DMS153 (cell line): ENCODE measurements at regions not wholly inside any gene's neighbourhood (a gene's known extent, or its start where the extent isn't known, plus 50 kb on each side); places are given as distances from the start of the nearest gene placed in this dataset.
"Not testable (repeated sequence)": the region's sequence is repeated elsewhere in the genome, so short reads cannot be mapped to it uniquely, and the experiment has no call there.

Source experiments
- DNase-seq: peaks from one replicate; lab custom pipeline; 2025; lab: John Stamatoyannopoulos, UW

- no peak for DNase-seq
Observed at GRCh38 chr2:242004223-242004901, 134.8 kb downstream of the RTP5 start.

- no peak for DNase-seq
Observed at GRCh38 chr2:242004902-242005230, 135.3 kb downstream of the RTP5 start.

- DNase-seq, result not testable (repeated sequence)
Observed at GRCh38 chr2:242006091-242006634, 136.6 kb downstream of the RTP5 start.

GRCh38 chr2:242008908-242009307 lies 139.4 kb downstream of the RTP5 start:
- DNase-seq, result not testable (repeated sequence)

DNA sequence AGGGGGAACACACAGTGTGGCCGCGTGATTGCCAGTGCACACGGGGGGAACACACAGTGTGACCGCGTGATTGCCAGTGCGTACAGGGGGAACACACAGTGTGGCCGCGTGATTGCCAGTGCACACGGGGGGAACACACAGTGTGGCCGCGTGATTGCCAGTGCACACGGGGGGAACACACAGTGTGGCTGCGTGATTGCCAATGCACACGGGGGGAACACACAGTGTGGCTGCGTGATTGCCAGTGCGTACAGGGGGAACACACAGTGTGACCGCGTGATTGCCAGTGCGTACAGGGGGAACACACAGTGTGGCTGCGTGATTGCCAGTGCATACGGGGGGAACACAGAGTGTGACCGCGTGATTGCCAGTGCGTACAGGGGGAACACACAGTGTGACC lies 140.3 kb downstream of the RTP5 start:
- DNase-seq, result not testable (repeated sequence)

- not testable (repeated sequence) for DNase-seq
Observed at GRCh38 chr2:242010252-242011166, 141.0 kb downstream of the RTP5 start.

DNA sequence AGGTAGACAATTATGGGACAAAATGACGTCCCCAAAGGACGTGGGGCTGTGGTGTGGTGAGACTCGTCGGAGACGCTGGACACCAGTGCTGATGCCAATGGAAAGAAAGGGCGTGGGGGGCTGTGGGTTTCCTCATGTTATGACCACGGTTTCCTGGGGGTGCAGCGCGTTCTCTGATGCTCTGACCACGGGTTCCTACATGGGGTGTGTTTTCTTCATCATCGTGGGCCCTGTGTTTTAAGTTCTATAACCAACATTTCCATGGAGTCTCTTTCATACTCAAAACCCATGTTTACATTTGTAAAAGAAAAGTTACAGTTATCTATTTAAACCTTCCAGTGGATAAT lies 141.6 kb downstream of the RTP5 start:
- DNase-seq, result no peak

- no peak for DNase-seq
Observed at GRCh38 chr2:242011516-242011915, 142.0 kb downstream of the RTP5 start.

DNA sequence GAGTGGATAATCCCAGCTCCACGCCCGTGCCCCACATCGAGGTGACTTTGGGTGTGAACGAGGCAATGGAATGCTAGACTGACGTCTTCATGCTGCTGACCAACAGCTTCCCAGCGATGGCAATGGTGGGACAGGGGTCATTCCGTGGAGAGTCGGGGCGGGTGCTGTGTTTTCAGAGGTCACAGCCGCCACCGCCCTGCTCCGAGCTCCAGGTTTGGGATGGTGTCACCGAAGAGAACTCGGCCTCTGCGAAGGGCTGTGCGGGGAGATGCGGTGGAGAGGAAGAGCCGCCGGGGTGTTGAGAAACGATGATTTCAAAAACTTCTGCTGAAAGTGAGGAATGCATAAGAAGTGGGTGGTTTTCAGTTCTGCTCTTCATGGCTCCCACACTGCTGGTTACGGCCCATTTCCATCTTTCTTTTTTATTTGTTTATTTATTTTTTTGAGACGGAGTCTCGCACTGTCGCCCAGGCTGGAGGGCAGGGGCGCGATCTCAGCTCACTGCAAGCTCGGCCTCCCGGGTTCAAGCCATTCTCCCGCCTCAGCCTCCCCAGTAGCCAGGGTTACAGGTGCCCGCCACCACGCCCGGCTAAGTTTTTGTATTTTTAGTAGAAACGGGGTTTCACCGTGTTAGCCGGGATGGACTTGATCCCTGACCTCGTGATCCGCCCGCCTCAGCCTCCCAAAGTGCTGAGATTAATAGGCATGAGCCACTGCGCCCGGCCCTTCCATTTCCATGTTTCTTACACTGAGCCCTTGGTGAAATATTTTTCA lies 142.6 kb downstream of the RTP5 start:
- no peak for DNase-seq

DNA sequence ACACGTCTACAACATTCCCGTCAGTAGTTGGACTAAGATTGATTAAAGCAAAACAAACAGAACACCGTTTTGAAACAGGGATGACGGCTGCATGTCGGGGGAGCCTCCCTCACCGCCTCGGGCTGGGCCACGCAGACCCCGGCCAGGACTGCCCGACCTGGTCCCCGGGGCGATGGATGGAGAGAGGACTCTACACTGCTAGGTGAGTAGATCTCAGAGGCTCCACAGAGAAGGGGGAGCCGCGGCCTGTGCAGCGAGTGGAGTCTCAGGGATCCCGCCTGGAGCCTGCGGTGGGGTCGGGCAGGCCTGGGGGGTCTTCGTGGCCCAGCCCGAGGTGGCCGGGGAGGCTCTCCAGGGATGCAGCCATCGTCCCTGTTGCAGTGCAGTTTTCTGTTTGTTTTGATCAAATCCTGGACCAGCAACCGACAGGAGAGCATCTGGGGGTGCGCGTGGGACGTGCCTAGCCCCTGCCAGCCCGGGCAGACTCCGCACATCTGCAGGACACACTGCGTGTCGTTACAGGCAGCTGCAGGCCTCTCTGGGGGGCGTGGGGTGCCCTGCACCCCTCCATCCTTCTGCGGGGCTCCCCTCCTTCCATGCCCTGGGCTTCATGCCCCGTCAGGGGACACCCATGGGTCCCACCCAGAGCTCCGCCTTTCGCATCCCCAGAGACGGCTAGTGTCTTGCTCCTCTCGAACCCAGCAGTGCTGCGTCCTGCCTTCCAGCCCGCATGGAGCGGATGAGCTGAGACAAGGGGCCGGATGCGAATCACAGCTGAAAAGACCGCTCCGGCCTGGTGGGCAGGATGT lies 143.6 kb downstream of the RTP5 start:
- DNase-seq, result no peak

DNA sequence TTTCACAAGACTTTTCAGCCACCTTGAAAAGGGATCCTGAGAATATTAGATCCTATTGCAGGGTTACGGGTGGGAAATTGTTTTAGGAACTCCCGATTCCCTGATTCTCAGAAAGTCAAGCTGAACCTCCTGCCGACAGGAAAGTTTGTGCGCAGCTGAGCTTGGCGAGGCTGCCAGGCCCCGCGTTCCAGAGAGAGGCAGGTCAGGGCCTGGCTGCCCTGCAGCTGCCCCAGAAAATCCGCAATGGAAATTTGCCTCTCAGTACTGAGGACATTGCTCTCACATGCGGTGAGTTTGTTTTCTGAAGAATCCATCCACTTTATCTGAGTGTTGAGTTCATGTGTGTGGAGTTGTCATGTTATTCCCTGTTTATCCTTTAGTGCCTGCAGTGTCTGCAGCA lies 144.2 kb downstream of the RTP5 start:
- no peak for DNase-seq

- no peak for DNase-seq
Observed at GRCh38 chr2:242015108-242016065, 145.9 kb downstream of the RTP5 start.

DNA sequence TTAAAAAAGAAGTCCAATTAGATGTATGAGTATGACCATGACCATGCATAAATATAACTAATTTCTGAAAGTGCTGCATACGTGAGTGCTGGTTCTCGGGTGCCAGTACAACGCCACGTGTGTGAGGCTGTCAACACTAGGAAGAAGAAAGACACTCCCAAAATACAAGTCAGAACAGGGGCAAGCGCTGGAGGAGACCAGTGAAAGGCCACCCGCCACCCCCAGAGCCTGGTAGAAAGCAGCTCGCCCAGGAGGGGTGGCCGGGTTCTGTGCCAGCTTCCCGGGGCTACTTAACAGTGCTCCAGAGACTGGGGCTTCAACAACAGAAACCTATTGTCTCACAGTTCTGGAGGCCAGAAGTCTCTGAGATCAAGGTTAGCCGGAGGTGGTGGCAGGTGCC lies 147.6 kb downstream of the RTP5 start:
- no peak for DNase-seq

- DNase-seq, result not testable (repeated sequence)
Observed at GRCh38 chr2:242018416-242018815, 148.9 kb downstream of the RTP5 start.

- no peak for DNase-seq
Observed at GRCh38 chr2:242019344-242019743, 149.8 kb downstream of the RTP5 start.

- DNase-seq, result peak; percentile 33
Observed at GRCh38 chr2:242020196-242021004, 150.9 kb downstream of the RTP5 start.

GRCh38 chr2:242022550-242023290 lies 153.2 kb downstream of the RTP5 start:
- DNase-seq, result no peak

GRCh38 chr2:242024751-242025355 lies 155.3 kb downstream of the RTP5 start:
- no peak for DNase-seq
